Skeletal muscle tissue (tissue), 3 donors: ENCODE measurements at regions not wholly inside any gene's neighbourhood (a gene's known extent, or its start where the extent isn't known, plus 50 kb on each side); places are given as distances from the start of the nearest gene placed in this dataset.

Experiments used
- H3K27ac ChIP-seq: one replicate; pipeline ENCODE4 v1.7.0; 2013; ENCODE audit warnings: mild to moderate bottlenecking, low read depth, low read length, inconsistent platforms
- H3K27me3 ChIP-seq, 3 donors: one replicate each; pipeline ENCODE4 v1.7.0; 2013; ENCODE audit warnings: low read length in 3 of 3; ENCODE audit not compliant: control insufficient read depth in 3 of 3, insufficient read depth in 3 of 3
- H3K36me3 ChIP-seq, 3 donors: one replicate each; pipeline ENCODE4 v1.7.0; 2013; ENCODE audit warnings: low read length in 3 of 3; ENCODE audit not compliant: control insufficient read depth in 3 of 3, insufficient read depth in 3 of 3
- H3K4me1 ChIP-seq, 3 donors: one replicate each; pipeline ENCODE4 v1.7.0; 2013; ENCODE audit warnings: low read length in 3 of 3, mild to moderate bottlenecking in 3 of 3; ENCODE audit not compliant: control insufficient read depth in 3 of 3, insufficient read depth in 3 of 3
- H3K4me3 ChIP-seq, 3 donors: one replicate each; pipeline ENCODE4 v1.7.0; 2013; ENCODE audit warnings: low read length in 3 of 3
- H3K9ac ChIP-seq, 3 donors: one replicate each; pipeline ENCODE4 v1.7.0; 2013; ENCODE audit warnings: low read length in 3 of 3, mild to moderate bottlenecking in 3 of 3, moderate library complexity in 2 of 3, low read depth in 1 of 3
- H3K9me3 ChIP-seq, 3 donors: one replicate each; pipeline ENCODE4 v1.7.0; 2013; ENCODE audit warnings: low read length in 3 of 3; ENCODE audit not compliant: control insufficient read depth in 3 of 3
- donor health status: Osteomylitis.

GRCh38 chr11:112391086-112391485 lies 130.4 kb upstream of the PLET1 start:
- Histone ChIP-seq H3K4me1 (peaks cover 0 to 19% (median 2%) of the 10 kb centered on the region in 3 donors), H3K36me3 (no peaks in the 10 kb centered on the region), H3K9me3 (no peaks in the 10 kb centered on the region), H3K27me3 (no peaks in the 10 kb centered on the region), H3K4me3 (no peak overlapping the region), H3K9ac (no peak overlapping the region), H3K27ac (no peak overlapping the region)

- no peaks in the 10 kb centered on the region for H3K36me3 ChIP-seq
- H3K27ac ChIP-seq, result no peak overlapping the region
- H3K4me3 ChIP-seq, result no peak overlapping the region
- peaks cover 0 to 23% (median 2%) of the 10 kb centered on the region in 3 donors for H3K4me1 ChIP-seq
- no peaks in the 10 kb centered on the region for H3K27me3 ChIP-seq
- H3K9ac ChIP-seq, result no peak overlapping the region
- no peaks in the 10 kb centered on the region for H3K9me3 ChIP-seq
Measured at GRCh38 chr11:112392904-112393303, 132.2 kb upstream of the PLET1 start.

- Histone ChIP-seq H3K9ac (no peak overlapping the region), H3K36me3 (no peaks in the 10 kb centered on the region), H3K4me1 (peaks cover 0 to 23% (median 2%) of the 10 kb centered on the region in 3 donors), H3K4me3 (no peak overlapping the region), H3K9me3 (no peaks in the 10 kb centered on the region), H3K27ac (no peak overlapping the region), H3K27me3 (no peaks in the 10 kb centered on the region)
Measured at GRCh38 chr11:112394304-112394703, 133.6 kb upstream of the PLET1 start.

GRCh38 chr11:112396076-112396475 lies 135.4 kb upstream of the PLET1 start:
- Histone ChIP-seq H3K4me3 (no peak overlapping the region), H3K36me3 (no peaks in the 10 kb centered on the region), H3K9me3 (no peaks in the 10 kb centered on the region), H3K27ac (no peak overlapping the region), H3K4me1 (peaks cover 6 to 34% (median 9%) of the 10 kb centered on the region in 3 donors), H3K9ac (no peak overlapping the region), H3K27me3 (peaks cover 0 to 3% (median 0%) of the 10 kb centered on the region in 3 donors)

GRCh38 chr11:112398798-112399478 lies 138.3 kb upstream of the PLET1 start:
- Histone ChIP-seq H3K4me3 (no peak overlapping the region), H3K4me1 (peaks cover 6 to 35% (median 9%) of the 10 kb centered on the region in 3 donors), H3K27ac (no peak overlapping the region), H3K36me3 (no peaks in the 10 kb centered on the region), H3K9ac (no peak overlapping the region), H3K9me3 (no peaks in the 10 kb centered on the region), H3K27me3 (peaks cover 0 to 3% (median 0%) of the 10 kb centered on the region in 3 donors)

GRCh38 chr11:112400476-112401014 lies 139.9 kb upstream of the PLET1 start:
- peaks cover 6 to 19% (median 7%) of the 10 kb centered on the region in 3 donors for H3K4me1 ChIP-seq
- no peak overlapping the region for H3K4me3 ChIP-seq
- H3K9ac ChIP-seq, result no peak overlapping the region
- no peak overlapping the region for H3K27ac ChIP-seq
- no peaks in the 10 kb centered on the region for H3K9me3 ChIP-seq
- H3K27me3 ChIP-seq, result peaks cover 0 to 3% (median 0%) of the 10 kb centered on the region in 3 donors
- no peaks in the 10 kb centered on the region for H3K36me3 ChIP-seq

GRCh38 chr11:112401036-112401769 lies 140.5 kb upstream of the PLET1 start:
- Histone ChIP-seq H3K4me1 (peaks cover 6 to 15% (median 7%) of the 10 kb centered on the region in 3 donors), H3K9me3 (no peaks in the 10 kb centered on the region), H3K4me3 (no peak overlapping the region), H3K27ac (no peak overlapping the region), H3K9ac (no peak overlapping the region), H3K27me3 (peaks cover 0 to 3% (median 0%) of the 10 kb centered on the region in 3 donors), H3K36me3 (no peaks in the 10 kb centered on the region)

DNA sequence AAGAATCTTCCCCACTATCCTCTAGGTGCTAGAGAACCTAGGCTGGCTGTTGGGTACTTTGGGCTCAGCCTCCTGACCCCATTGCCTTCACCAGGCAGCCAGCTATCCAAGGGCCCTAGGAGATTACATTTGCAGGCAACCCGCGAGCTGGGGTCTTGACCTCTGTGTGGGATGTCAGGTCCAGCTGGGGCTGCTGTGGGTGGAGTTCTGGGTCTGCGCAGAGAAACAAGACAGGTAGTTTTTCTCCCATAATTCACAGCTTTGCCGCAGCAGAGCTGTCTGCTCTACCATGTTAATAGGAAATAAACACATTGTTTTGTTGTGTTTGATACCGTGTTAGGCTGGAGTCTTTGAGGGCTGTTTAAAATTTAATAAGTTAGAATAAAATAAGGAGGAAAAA lies 142.8 kb upstream of the PLET1 start:
- no peak overlapping the region for H3K27ac ChIP-seq
- no peaks in the 10 kb centered on the region for H3K9me3 ChIP-seq
- H3K4me3 ChIP-seq, result no peak overlapping the region
- no peaks in the 10 kb centered on the region for H3K36me3 ChIP-seq
- no peak overlapping the region for H3K9ac ChIP-seq
- H3K27me3 ChIP-seq, result peaks cover 0 to 3% (median 3%) of the 10 kb centered on the region in 3 donors
- peaks cover 6 to 11% (median 7%) of the 10 kb centered on the region in 3 donors for H3K4me1 ChIP-seq

DNA sequence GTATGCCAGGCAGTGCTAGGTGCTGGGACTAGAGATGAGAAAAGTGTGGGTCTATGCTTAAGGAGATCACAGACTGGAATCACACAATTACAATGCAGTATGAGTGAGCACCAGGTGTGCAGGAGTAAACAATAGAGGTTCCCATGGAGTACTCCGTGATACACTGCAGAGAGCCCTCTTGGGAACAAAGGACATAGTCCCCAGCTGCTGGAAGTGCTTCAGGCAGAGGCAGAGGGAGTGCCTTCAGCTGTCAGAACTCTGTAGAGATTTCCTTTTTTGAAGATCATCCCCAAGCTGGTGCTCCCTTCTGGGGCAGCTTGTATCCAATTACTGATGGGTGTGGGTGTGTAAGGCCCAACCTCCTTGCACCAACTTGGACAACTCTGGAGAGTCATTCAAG lies 143.5 kb upstream of the PLET1 start:
- peaks cover 6 to 11% (median 7%) of the 10 kb centered on the region in 3 donors for H3K4me1 ChIP-seq
- no peak overlapping the region for H3K27ac ChIP-seq
- H3K36me3 ChIP-seq, result no peaks in the 10 kb centered on the region
- no peaks in the 10 kb centered on the region for H3K9me3 ChIP-seq
- H3K4me3 ChIP-seq, result no peak overlapping the region
- peaks cover 0 to 10% (median 3%) of the 10 kb centered on the region in 3 donors for H3K27me3 ChIP-seq
- H3K9ac ChIP-seq, result no peak overlapping the region

DNA sequence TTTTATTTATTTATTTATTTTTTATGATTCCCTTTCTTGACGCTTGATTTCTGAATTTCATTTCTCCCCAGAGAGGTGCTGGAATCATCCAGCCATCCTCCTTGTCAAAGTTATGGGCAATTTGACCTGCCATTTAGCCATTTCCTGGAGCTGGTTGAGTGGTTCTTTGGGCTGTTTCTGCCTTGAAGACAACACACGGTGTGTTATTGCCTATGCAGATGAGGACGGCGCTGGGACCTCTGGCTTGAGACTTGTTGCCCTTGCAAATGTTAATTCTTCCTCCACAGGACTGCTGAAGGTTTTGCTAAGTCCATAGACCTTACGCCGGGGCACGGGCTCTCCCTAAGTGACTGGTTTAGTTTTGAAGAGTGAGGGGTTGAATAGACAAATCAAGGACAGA lies 147.9 kb upstream of the PLET1 start:
- Histone ChIP-seq H3K36me3 (no peaks in the 10 kb centered on the region), H3K4me1 (no peaks in the 10 kb centered on the region), H3K27me3 (peaks cover 0 to 10% (median 0%) of the 10 kb centered on the region in 3 donors), H3K9ac (no peak overlapping the region), H3K9me3 (no peaks in the 10 kb centered on the region), H3K27ac (no peak overlapping the region), H3K4me3 (no peak overlapping the region)
